ENCODE measurements at regions not wholly inside any gene's neighbourhood (a gene's known extent, or its start where the extent isn't known, plus 50 kb on each side); places are given as distances from the start of the nearest gene placed in this dataset.

- no peak for DNase-seq
Observed at GRCh38 chr10:8233832-8234259, 179.4 kb downstream of the GATA3 start.

- DNase-seq, result no peak
Observed at GRCh38 chr10:8235253-8236027, 181.0 kb downstream of the GATA3 start.

DNA sequence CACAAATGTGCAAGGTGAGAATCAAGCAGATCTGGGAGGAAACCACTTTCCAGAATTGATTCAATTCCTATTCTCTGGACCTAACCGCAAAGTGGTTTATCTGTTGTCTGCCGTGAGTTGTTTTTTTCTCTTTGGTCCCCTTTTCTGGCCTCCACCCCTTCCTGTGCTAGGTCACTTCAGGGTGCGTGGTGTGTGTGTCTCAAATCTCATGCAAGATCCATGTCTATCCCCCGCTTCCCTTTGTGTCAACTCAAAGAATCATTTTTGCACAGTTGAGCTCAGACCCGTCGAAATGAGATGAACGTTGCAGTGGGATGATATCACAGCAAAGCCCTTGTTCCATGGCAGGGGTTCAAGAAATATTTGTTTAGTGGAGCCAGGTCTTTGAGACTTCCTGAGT lies 184.5 kb downstream of the GATA3 start:
- no peak for DNase-seq

DNA sequence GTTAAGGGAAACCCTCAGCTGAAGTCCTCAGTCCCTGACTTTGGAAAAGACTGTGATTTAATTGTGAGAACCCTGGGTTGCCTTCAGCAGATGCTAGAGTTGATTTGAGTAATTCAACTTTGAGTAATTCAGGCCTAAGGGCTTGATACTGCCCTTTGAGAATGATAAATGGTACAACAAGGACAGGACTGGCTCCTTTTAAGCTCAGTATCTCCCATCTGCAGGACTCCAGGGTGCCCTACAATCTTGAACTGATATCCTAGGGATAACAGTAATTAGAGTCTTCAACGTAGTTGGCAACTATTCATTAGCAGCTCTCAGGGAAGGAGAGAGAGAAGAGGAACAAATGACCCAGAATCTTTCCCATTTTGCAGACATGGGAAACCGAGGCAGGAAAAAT lies 186.4 kb downstream of the GATA3 start:
- no peak for DNase-seq

- no peak for DNase-seq
Observed at GRCh38 chr10:8242295-8242872, 187.9 kb downstream of the GATA3 start.

DNA sequence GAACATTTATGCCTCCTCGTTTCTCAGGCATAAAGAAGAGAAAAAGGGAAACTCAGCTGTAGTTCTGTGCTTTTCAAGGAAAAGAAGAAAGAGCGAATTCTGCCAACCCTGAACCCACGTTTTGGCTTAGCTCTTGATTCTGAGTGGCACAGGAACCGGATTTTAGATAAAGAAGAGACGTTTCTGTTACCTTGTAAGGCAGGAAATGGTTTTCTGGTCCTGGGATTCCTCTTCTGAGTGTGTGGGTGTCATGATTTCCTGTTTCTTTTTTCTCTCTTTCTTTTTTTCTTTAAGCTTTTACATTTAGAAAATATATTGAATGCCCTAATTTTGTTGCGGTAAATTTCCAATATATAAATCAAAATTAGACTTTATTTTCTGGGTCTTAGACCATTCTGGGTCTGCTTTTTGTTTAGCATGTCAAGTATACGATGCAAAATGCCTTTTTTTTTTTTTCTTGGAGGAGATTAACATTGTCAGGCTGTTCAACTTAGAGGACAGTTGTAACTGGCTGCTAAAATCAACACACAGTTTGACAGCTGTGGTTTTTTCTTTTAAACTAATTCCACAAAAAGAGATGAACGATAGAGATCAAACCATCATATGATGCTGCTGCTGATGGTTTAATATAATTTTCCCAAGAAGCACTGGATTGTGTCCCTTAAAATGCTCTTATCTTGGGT lies 190.8 kb downstream of the GATA3 start:
- no peak for DNase-seq

DNA sequence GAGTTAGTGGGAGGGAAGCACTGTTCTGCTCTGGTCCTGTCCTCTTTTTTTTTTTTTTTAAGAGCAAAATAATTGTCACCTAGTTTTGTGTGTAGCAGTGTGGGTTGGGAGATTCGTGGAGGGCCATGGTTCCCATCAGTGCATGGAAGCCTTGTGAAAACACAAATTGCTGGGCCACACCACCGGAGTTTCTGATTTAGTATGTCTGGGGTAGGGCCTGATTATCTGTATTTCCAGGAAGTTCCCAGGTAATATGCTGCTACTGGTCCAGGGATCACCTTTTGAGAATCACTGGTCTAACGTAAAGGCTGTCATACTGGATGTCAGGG lies 191.3 kb downstream of the GATA3 start:
- DNase-seq, result no peak

GRCh38 chr10:8246548-8246947 lies 192.1 kb downstream of the GATA3 start:
- DNase-seq, result no peak

GRCh38 chr10:8247191-8247590 lies 192.7 kb downstream of the GATA3 start:
- DNase-seq, result no peak

DNA sequence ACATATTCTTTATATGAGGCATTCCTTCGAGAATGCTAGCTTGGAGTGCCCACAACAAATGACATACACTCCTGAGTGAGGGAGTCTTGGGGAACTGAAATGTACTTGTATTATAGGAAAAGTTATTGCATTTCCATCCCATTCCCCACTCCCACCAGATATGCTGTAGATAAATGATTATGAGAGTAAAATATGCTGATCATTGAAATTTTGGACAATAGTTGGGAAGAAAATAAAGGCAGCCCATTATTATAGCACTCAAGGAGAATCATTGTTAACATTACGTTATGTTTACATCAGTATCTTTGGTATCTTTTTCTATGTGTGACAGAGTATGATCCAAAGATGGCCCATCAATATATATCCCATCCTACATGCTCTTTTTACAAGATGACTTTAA lies 194.4 kb downstream of the GATA3 start:
- DNase-seq, result no peak

- DNase-seq, result no peak
Observed at GRCh38 chr10:8254350-8254749, 199.9 kb downstream of the GATA3 start.

DNA sequence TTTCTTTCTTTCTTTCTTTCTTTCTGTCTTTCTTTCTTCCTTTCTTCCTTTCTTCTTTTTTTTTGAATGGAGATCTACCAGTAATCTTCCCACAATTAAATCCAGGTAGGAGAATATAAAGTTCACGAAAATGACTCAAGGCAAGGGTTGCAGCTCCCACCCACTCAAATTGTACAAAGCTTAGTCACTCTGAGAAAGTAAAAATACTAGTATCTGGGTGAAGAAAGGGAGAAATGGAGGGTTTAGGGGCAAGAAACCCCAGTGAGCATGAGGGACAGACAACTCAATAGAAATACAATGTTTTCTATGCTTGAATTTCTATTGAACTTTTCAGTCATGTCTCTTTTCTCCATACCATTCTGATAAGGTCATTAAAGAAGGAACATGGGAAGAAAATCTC lies 200.8 kb downstream of the GATA3 start:
- DNase-seq, result no peak

- DNase-seq, result no peak
Observed at GRCh38 chr10:8260645-8261044, 206.2 kb downstream of the GATA3 start.

DNA sequence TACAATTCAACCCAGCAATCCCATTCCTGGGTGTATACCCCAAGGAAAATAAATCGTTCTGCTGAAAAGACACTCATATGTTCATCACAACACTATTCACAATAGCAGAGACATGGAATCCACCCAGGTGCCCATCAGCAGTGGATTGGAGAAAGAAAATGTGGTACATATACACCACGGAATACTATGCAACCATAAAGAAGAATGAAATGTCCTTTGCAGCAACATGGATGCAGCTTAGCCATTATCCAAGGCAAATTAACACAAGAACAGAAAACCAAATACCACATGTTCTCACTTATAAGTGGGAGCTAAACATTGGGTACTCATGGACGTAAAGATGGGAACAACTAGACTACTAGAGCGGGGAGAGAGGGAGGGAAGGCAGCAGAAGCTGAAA lies 207.8 kb downstream of the GATA3 start:
- no peak for DNase-seq

DNA sequence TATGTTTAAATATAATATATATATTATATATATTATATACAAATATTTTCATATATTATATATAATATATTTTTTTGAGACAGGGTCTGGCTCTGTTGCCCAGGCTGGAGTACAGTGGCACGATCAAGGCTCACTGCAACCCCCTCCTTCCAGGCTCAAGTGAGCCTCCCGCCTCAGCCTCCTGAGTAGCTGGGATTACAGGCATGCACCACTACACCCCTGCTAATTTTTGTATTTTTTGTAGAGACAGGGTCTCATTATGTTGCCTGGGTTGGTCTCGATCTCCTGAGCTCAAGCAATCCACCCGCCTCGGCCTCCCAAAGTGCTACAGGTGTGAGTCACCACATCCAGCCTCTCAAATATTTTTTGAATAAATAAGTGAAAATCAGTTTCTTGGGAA lies 215.5 kb downstream of the GATA3 start:
- no peak for DNase-seq

DNA sequence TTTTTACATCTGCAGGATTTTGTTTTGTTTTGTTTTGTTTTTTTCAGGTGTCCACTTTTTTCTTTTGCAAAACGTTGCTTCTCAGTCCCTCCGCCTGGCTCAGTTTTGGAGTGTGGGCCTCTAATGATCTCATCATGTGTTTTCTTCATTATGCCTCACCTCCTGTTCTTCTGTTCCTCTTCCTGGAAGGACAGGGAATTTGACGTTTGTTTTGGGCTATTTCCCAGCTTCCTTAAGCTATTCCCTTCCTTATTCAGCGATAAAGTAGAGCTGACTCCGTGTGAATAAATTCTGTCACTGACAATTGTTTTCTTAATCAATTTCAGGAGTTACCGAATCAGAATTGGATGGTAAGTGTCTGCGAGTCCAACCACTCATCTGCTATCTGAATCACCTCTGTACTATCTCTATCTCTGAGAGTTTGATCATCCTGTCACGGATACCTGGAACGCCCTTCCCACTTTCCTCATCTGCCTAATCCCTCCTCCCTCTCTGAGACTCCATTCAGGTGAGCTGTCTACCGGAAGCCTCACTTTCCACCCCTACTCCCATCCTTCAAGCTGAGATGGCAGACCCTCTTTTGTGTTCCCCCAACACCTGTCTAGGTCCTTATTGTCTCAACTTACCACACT lies 218.4 kb downstream of the GATA3 start:
- DNase-seq, result no peak

GRCh38 chr10:8273749-8274148 lies 219.3 kb downstream of the GATA3 start:
- DNase-seq, result no peak

GRCh38 chr10:8275911-8276310 lies 221.4 kb downstream of the GATA3 start:
- no peak for DNase-seq

GRCh38 chr10:8278099-8278498 lies 223.6 kb downstream of the GATA3 start:
- DNase-seq, result no peak

GRCh38 chr10:8279598-8279997 lies 225.1 kb downstream of the GATA3 start:
- no peak for DNase-seq

GRCh38 chr10:8280946-8281345 lies 226.5 kb downstream of the GATA3 start:
- DNase-seq, result no peak

DNA sequence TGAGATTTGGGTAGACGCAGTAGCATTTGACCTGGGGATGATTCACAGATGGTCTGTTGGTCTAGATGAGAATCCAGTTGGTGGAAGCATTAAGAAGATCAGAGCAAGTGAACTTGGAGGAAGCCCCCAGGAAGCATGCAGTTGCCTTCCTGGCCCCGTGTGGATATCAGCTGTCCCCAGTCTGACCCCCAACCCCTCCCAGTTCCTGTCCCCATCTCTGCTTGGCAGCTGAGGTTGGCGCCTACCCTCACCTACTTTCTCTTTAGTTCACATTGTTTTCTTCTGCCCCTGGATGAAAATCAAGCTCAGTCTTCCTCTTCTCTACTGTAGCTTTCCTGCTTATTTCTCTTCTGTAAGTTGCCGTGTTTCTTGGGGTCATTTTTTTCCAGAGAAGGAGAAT lies 227.9 kb downstream of the GATA3 start:
- DNase-seq, result no peak

GRCh38 chr10:8283166-8283905 lies 228.8 kb downstream of the GATA3 start:
- no peak for DNase-seq
